Endodermal cell (in vitro differentiated cells): ENCODE measurements at regions not wholly inside any gene's neighbourhood (a gene's known extent, or its start where the extent isn't known, plus 50 kb on each side); places are given as distances from the start of the nearest gene placed in this dataset.

Source experiments
- DNase-seq: peaks from one replicate; pipeline ENCODE4 v3.0.0-alpha.2; 2017
- H3K27ac ChIP-seq: 2 replicates; pipeline ENCODE4 v1.5.1; 2013; ENCODE audit warnings: mild to moderate bottlenecking, low read depth, low read length, moderate library complexity
- H3K27me3 ChIP-seq: 2 replicates; pipeline ENCODE4 v1.6.1; 2013; ENCODE audit warnings: mild to moderate bottlenecking, low read length, moderate library complexity; ENCODE audit not compliant: insufficient read depth, control insufficient read depth, poor library complexity, severe bottlenecking
- H3K36me3 ChIP-seq: 2 replicates; pipeline ENCODE4 v1.7.0; 2013; ENCODE audit warnings: mild to moderate bottlenecking, low read length, moderate library complexity; ENCODE audit not compliant: control insufficient read depth, insufficient read depth
- H3K4me1 ChIP-seq: one replicate; pipeline ENCODE4 v1.7.0; 2013; ENCODE audit warnings: low read length; ENCODE audit not compliant: control insufficient read depth, insufficient read depth
- H3K4me3 ChIP-seq: 2 replicates; pipeline ENCODE4 v1.5.1; 2013; ENCODE audit warnings: mild to moderate bottlenecking, low read length, moderate library complexity
- H3K9ac ChIP-seq: 2 replicates; pipeline ENCODE4 v1.6.1; 2013; ENCODE audit warnings: mild to moderate bottlenecking, low read length, moderate library complexity; ENCODE audit not compliant: poor library complexity, severe bottlenecking; ENCODE audit errors: extremely low read depth
- H3K9me3 ChIP-seq: 2 replicates; pipeline ENCODE4 v1.6.1; 2013; ENCODE audit warnings: mild to moderate bottlenecking, low read length, moderate library complexity; ENCODE audit not compliant: control insufficient read depth
- H3K27ac Mint-ChIP-seq: 2 replicates; pipeline ENCODE4 v1.8.0; 2020; ENCODE audit warnings: mixed read lengths
- H3K27me3 Mint-ChIP-seq: 2 replicates; pipeline ENCODE4 v1.8.0; 2021; ENCODE audit warnings: mild to moderate bottlenecking, mixed read lengths; ENCODE audit not compliant: insufficient read depth
- H3K36me3 Mint-ChIP-seq: 2 replicates; pipeline ENCODE4 v1.8.0; 2020; ENCODE audit warnings: low read depth, mixed read lengths
- H3K4me1 Mint-ChIP-seq: 2 replicates; pipeline ENCODE4 v1.8.0; 2020; ENCODE audit warnings: mixed read lengths
- H3K4me3 Mint-ChIP-seq: 2 replicates; pipeline ENCODE4 v1.8.0; 2020; ENCODE audit warnings: mild to moderate bottlenecking, moderate library complexity, mixed read lengths
- H3K9me3 Mint-ChIP-seq: 2 replicates; pipeline ENCODE4 v1.8.0; 2020; ENCODE audit warnings: mild to moderate bottlenecking, mixed read lengths
- WGBS, 2 experiments: methylation state at CpG; one replicate each; pipeline versions ENCODE4 v1.1.5 to v1.1.7; 2013; ENCODE audit warnings: missing lambda C conversion rate in 2 of 2, mixed read lengths in 1 of 2; ENCODE audit not compliant: insufficient coverage in 1 of 2, insufficient read length in 1 of 2; 5-methylcytosine and 5-hydroxymethylcytosine counted together
- TF ChIP-seq, protein P1 (sequence below): fragments of 200-600 bp; sonication (generic); conservative IDR thresholded peaks from 2 replicates; pipeline ENCODE4 v1.5.0; 2021; ENCODE audit warnings: antibody characterized with exemption, mild to moderate bottlenecking

DNA sequence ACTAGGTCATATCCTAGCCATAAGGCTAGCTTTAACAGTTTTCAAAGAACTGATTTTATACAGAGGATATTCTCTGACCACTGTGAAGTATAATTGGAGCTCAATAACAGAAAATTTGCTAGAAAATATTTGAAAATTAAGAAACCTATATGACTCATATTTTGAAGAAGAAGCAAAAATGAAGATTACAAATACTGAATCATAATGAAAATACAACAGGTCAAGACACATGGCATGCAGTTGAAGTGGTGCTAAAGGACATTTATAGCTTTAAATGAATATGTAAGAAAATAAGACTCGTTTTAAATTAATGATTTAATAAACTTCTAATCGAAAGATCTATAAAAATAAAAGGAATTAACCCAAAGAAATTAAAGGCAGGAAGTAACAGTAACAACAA lies 1234.6 kb downstream of the SLC16A7 start:
- no peak overlapping the region for H3K4me3 Mint-ChIP-seq
- Histone ChIP-seq H3K9ac (no peak overlapping the region), H3K27me3 (no peaks in the 10 kb centered on the region), H3K36me3 (no peaks in the 10 kb centered on the region), H3K27ac (no peak overlapping the region), H3K4me3 (no peak overlapping the region), H3K4me1 (no peaks in the 10 kb centered on the region), H3K9me3 (peaks cover 4% of the 10 kb centered on the region)
- no peaks in the 10 kb centered on the region for H3K9me3 Mint-ChIP-seq
- TF ChIP-seq, protein P1, sequence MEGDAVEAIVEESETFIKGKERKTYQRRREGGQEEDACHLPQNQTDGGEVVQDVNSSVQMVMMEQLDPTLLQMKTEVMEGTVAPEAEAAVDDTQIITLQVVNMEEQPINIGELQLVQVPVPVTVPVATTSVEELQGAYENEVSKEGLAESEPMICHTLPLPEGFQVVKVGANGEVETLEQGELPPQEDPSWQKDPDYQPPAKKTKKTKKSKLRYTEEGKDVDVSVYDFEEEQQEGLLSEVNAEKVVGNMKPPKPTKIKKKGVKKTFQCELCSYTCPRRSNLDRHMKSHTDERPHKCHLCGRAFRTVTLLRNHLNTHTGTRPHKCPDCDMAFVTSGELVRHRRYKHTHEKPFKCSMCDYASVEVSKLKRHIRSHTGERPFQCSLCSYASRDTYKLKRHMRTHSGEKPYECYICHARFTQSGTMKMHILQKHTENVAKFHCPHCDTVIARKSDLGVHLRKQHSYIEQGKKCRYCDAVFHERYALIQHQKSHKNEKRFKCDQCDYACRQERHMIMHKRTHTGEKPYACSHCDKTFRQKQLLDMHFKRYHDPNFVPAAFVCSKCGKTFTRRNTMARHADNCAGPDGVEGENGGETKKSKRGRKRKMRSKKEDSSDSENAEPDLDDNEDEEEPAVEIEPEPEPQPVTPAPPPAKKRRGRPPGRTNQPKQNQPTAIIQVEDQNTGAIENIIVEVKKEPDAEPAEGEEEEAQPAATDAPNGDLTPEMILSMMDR, result no peak
- DNase-seq, result no peak
- no peaks in the 10 kb centered on the region for H3K27me3 Mint-ChIP-seq
- no peaks in the 10 kb centered on the region for H3K36me3 Mint-ChIP-seq
- no peaks in the 10 kb centered on the region for H3K4me1 Mint-ChIP-seq
- no CpG with 5 or more reads among the region's 2 CpGs for WGBS, 2 experiments
- no peak overlapping the region for H3K27ac Mint-ChIP-seq

DNA sequence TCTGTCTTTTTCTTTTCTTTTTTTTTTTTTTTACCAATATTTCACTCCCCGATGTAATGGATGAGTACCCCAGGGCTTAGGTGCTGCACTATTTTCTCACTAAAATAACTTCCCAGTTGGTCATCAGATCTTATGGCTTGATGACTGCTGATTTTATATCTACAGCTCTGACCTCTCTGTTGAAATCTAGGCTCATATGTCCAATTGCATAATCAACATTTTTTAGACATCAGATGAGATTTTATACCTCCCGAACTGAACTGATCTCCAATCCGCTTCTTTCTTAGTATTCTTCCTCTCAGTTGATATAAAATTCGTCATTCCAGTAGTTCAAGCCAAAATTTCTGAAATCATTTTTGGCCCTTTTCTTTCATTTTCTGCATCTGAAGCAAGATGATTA lies 1236.5 kb downstream of the SLC16A7 start:
- Mint-ChIP-seq H3K4me3 (no peak overlapping the region), H3K9me3 (peaks cover under 1% of the 10 kb centered on the region), H3K4me1 (no peaks in the 10 kb centered on the region), H3K27ac (no peak overlapping the region), H3K36me3 (no peaks in the 10 kb centered on the region), H3K27me3 (no peaks in the 10 kb centered on the region)
- H3K36me3 ChIP-seq, result no peaks in the 10 kb centered on the region
- no peaks in the 10 kb centered on the region for H3K27me3 ChIP-seq
- H3K9me3 ChIP-seq, result peaks cover under 1% of the 10 kb centered on the region
- no peak overlapping the region for H3K4me3 ChIP-seq
- 72 to 86% methylated on average over 4 of the region's 4 CpGs for WGBS, 2 experiments
- H3K27ac ChIP-seq, result no peak overlapping the region
- no peak overlapping the region for H3K9ac ChIP-seq
- DNase-seq, result no peak
- TF ChIP-seq, protein P1, result no peak
- H3K4me1 ChIP-seq, result no peaks in the 10 kb centered on the region

DNA sequence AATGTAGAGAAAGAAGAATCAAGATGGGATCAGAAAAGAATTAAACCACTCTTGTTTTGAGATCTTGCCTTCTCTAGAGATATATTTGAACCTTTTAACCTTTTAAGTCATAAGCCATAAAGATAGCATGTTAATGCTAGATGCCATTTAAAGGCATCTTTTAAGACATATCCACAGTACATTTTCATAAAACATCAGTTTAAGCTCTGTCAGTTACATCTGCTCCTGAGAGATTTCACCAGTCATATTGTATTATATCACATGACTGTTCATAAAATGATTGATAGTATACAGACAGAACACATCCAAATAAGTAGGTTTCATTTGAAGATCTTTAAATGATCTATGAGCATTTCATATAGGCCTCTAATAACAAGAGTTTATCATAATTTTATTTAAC lies 1238.5 kb downstream of the SLC16A7 start:
- Histone ChIP-seq H3K9ac (no peak overlapping the region), H3K27ac (no peak overlapping the region), H3K27me3 (no peaks in the 10 kb centered on the region), H3K36me3 (no peaks in the 10 kb centered on the region), H3K4me3 (no peak overlapping the region), H3K9me3 (no peaks in the 10 kb centered on the region), H3K4me1 (no peaks in the 10 kb centered on the region)
- no peak for DNase-seq
- peaks cover 2% of the 10 kb centered on the region for H3K9me3 Mint-ChIP-seq
- TF ChIP-seq, protein P1, result no peak
- H3K27ac Mint-ChIP-seq, result no peak overlapping the region
- no peaks in the 10 kb centered on the region for H3K27me3 Mint-ChIP-seq
- no peaks in the 10 kb centered on the region for H3K36me3 Mint-ChIP-seq
- H3K4me1 Mint-ChIP-seq, result no peaks in the 10 kb centered on the region
- H3K4me3 Mint-ChIP-seq, result no peak overlapping the region
